Lower leg skin (tissue), 4 donors: ENCODE measurements at regions not wholly inside any gene's neighbourhood (a gene's known extent, or its start where the extent isn't known, plus 50 kb on each side); places are given as distances from the start of the nearest gene placed in this dataset.

ENCODE experiments used
- DNase-seq, 2 donors: peaks; one replicate each; pipeline ENCODE4 v3.0.0-alpha.2; 2019; ENCODE audit warnings: low spot score in 2 of 2
- H3K4me3 ChIP-seq: fragments of 200-600 bp; sonication (generic); 2 replicates; pipeline ENCODE4 v1.5.1; 2017; ENCODE audit warnings: mild to moderate bottlenecking, low read depth; ENCODE audit not compliant: poor library complexity, severe bottlenecking
- POLR2A ChIP-seq, 2 donors: fragments of 450-650 bp; IDR thresholded peaks; one replicate each; pipeline ENCODE4 v1.6.1; 2016 to 2017; ENCODE audit warnings: antibody characterized with exemption in 2 of 2, mild to moderate bottlenecking in 1 of 2, moderate library complexity in 1 of 2
- WGBS, 2 donors: methylation state at CpG; one replicate each; pipeline ENCODE4 v1.1.5; 2018; 5-methylcytosine and 5-hydroxymethylcytosine counted together
- intact Hi-C: fragments of 100-400 bp; cut with DNase I; formaldehyde crosslinking; loops from one replicate; pipeline ENCODE4 v1.15.0; 2023; ENCODE audit warnings: low total_unique reads
- TF ChIP-seq, protein P1 (sequence below), 3 donors: fragments of 450-650 bp; IDR thresholded peaks; one replicate each; pipeline ENCODE4 v1.5.1; 2016; ENCODE audit warnings: antibody characterized with exemption in 3 of 3, mild to moderate bottlenecking in 3 of 3, moderate library complexity in 2 of 3

DNA sequence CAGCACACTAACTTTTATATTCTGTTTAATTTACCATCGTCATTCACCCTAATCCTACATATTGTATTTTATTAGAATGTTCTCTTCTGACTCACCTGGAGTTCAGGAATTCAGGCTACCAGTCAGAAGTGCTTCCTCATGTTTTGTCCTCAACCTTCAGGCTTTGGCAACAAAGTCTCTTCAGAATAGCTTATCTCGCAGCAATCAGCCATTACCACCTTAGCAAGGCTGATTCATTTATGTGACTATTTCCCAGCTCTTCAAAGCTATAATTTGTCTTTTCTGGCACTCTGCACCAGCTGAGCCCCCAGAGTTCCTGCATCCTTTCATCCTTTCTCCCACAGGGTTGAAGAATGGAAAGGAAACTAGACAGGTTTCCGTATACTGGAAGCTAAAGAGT is 365.5 kb upstream of the CDH18 start:
- WGBS, 2 donors: 38 to 50% methylated on average over 3 of the region's 3 CpGs
- no peak for TF ChIP-seq POLR2A (IDR thresholded peaks at IDR 0.05)
- TF ChIP-seq, protein P1, sequence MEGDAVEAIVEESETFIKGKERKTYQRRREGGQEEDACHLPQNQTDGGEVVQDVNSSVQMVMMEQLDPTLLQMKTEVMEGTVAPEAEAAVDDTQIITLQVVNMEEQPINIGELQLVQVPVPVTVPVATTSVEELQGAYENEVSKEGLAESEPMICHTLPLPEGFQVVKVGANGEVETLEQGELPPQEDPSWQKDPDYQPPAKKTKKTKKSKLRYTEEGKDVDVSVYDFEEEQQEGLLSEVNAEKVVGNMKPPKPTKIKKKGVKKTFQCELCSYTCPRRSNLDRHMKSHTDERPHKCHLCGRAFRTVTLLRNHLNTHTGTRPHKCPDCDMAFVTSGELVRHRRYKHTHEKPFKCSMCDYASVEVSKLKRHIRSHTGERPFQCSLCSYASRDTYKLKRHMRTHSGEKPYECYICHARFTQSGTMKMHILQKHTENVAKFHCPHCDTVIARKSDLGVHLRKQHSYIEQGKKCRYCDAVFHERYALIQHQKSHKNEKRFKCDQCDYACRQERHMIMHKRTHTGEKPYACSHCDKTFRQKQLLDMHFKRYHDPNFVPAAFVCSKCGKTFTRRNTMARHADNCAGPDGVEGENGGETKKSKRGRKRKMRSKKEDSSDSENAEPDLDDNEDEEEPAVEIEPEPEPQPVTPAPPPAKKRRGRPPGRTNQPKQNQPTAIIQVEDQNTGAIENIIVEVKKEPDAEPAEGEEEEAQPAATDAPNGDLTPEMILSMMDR (IDR thresholded peaks at IDR 0.05): no peak
- intact Hi-C loops: no loop called here
- no peak for DNase-seq
- H3K4me3 ChIP-seq: no peak overlapping the region

- 86 to 91% methylated on average over 3 of the region's 3 CpGs for WGBS, 2 donors
- no peak overlapping the region for H3K4me3 ChIP-seq
- TF ChIP-seq, protein P1 (IDR thresholded peaks at IDR 0.05): no peak
- TF ChIP-seq POLR2A (IDR thresholded peaks at IDR 0.05): no peak
- no peak for DNase-seq
- intact Hi-C loops: no loop called here
Observed at GRCh38 chr5:20351849-20352248, 363.8 kb upstream of the CDH18 start.

DNA sequence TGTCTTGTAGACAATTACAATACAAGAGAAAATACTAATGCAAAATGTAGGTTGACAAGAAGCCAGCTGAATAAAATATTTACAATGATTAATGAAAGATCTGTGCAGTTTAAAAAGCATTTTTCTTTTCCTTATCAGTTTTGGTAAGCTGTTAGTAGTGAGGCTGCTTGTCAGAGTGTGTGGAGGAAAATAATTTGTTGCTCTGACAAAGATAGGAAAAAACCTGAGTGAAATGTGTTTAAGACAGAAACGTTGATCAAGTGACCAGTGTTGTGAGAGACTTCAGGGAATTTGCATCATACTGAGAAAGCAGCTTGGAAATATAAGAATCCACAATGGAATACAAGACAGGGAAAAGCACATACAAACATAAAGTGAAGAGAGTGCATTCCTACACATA is 360.3 kb upstream of the CDH18 start:
- intact Hi-C loops: no loop called here
- WGBS, 2 donors: 31 to 38% methylated on average over 1 of the region's 1 CpG
- DNase-seq: no peak
- TF ChIP-seq, protein P1 (IDR thresholded peaks at IDR 0.05): no peak
- no peak for TF ChIP-seq POLR2A (IDR thresholded peaks at IDR 0.05)
- H3K4me3 ChIP-seq: no peak overlapping the region

DNA sequence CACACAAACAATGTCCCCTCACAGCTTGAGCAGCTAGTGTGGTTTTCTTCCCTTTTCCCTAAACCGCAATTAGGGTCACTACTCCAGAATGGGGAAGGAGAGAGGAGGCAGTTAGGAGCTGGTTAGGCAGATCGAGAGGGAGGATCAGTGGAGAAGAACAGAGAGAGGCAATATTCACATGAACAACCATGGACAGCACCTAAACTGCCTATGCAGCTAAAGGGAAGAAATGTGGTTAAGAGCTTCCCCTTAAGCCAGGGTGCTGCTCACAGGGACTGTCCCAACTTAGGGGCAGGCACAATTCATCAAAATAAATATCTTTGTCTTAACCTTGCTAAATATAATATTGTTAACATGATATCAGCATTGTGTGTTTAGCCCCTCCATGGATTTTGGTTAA is 359.3 kb upstream of the CDH18 start:
- no peak for DNase-seq
- intact Hi-C loops: no loop called here
- TF ChIP-seq POLR2A (IDR thresholded peaks at IDR 0.05): no peak
- TF ChIP-seq, protein P1 (IDR thresholded peaks at IDR 0.05): no peak
- whole genome bisulfite sequencing, 2 donors: 82 to 91% methylated on average over 2 of the region's 2 CpGs
- no peak overlapping the region for H3K4me3 ChIP-seq

- TF ChIP-seq, protein P1 (IDR thresholded peaks at IDR 0.05): no peak
- no peak for DNase-seq
- 59 to 64% methylated on average over 3 of the region's 3 CpGs for WGBS, 2 donors
- H3K4me3 ChIP-seq: no peak overlapping the region
- intact Hi-C loops: no loop called here
Observed at GRCh38 chr5:20340126-20340525, 352.1 kb upstream of the CDH18 start.

- WGBS, 2 donors: 62 to 71% methylated on average over 2 of the region's 2 CpGs
- H3K4me3 ChIP-seq: no peak overlapping the region
- DNase-seq: no peak
- intact Hi-C loops: no loop called here
- TF ChIP-seq, protein P1 (IDR thresholded peaks at IDR 0.05): no peak
- no peak for TF ChIP-seq POLR2A (IDR thresholded peaks at IDR 0.05)
Observed at GRCh38 chr5:20335978-20336377, 348.0 kb upstream of the CDH18 start.
